T-cell (primary cell): ENCODE measurements at regions not wholly inside any gene's neighbourhood (a gene's known extent, or its start where the extent isn't known, plus 50 kb on each side); places are given as distances from the start of the nearest gene placed in this dataset.

Source experiments
- ATAC-seq, 4 experiments: fragments of 200-7000 bp in 3 of 4; fragments of 150-1000 bp in 1 of 4; cut with Tn5 transposase; replicated peaks in 1 of 4; 1 replicate in 3 of 4; 2 replicates in 1 of 4; pipeline ENCODE4 v1.10.0; 2021; ENCODE audit warnings: moderate library complexity in 3 of 4, mild to moderate bottlenecking in 2 of 4, moderate number of reproducible peaks in 1 of 4
- CTCF ChIA-PET, 2 donors: fragments of 300-600 bp; sonication (Branson Sonifier 250); formaldehyde crosslinking; loops; one replicate each; lab custom pipeline; 2022; ENCODE audit warnings: antibody characterized with exemption in 2 of 2; lab: Charles Lee
- POLR2A ChIA-PET, 2 donors: fragments of 300-600 bp; sonication (Branson Sonifier 250); formaldehyde crosslinking; loops; one replicate each; lab custom pipeline; 2022; ENCODE audit warnings: antibody characterized with exemption in 2 of 2; lab: Charles Lee
- DNase-seq, 35 experiments: peaks; one replicate each; pipeline versions ENCODE4 v3.0.0 to v3.0.0-alpha.2; 2013 to 2023
- H3K27ac ChIP-seq: one replicate; pipeline ENCODE4 v1.5.1; 2013; ENCODE audit warnings: low read length
- H3K27me3 ChIP-seq, 2 experiments: replicated peaks in 1 of 2; 1 replicate in 1 of 2; 2 replicates in 1 of 2; pipeline versions ENCODE4 v1.6.1 to v1.7.0; 2013; ENCODE audit warnings: low read length in 1 of 2, mixed read lengths in 1 of 2; ENCODE audit not compliant: control insufficient read depth in 2 of 2, insufficient read depth in 2 of 2; ENCODE audit errors: extremely low read depth in 1 of 2
- H3K36me3 ChIP-seq, 2 donors: 1 replicate in 1 of 2; 2 replicates in 1 of 2; pipeline versions ENCODE4 v1.6.1 to v1.7.0; 2013; ENCODE audit warnings: low read length in 1 of 2; ENCODE audit not compliant: control insufficient read depth in 2 of 2, insufficient read depth in 1 of 2; ENCODE audit errors: extremely low read depth in 1 of 2
- H3K4me1 ChIP-seq, 2 experiments: 1 replicate in 1 of 2; 2 replicates in 1 of 2; pipeline versions ENCODE4 v1.6.1 to v1.7.0; 2013; ENCODE audit warnings: low read length in 2 of 2, mixed read lengths in 1 of 2; ENCODE audit not compliant: insufficient read depth in 2 of 2, control insufficient read depth in 1 of 2; ENCODE audit errors: extremely low read depth in 1 of 2
- H3K4me3 ChIP-seq, 2 donors: 1 replicate in 1 of 2; 2 replicates in 1 of 2; pipeline versions ENCODE4 v1.5.1 to v1.7.0; 2013; ENCODE audit warnings: mild to moderate bottlenecking in 2 of 2, low read length in 1 of 2, moderate library complexity in 1 of 2; ENCODE audit not compliant: control insufficient read depth in 1 of 2; ENCODE audit errors: extremely low read depth in 1 of 2
- H3K9me3 ChIP-seq: 2 replicates; pipeline ENCODE4 v1.7.0; 2013
- H3K27ac Mint-ChIP-seq, 2 donors: one replicate each; pipeline ENCODE4 v1.8.0; 2020 to 2021; ENCODE audit warnings: mild to moderate bottlenecking in 2 of 2, mixed read lengths in 2 of 2
- H3K27me3 Mint-ChIP-seq, 2 donors: one replicate each; pipeline ENCODE4 v1.8.0; 2021 to 2022; ENCODE audit warnings: mixed read lengths in 2 of 2
- H3K36me3 Mint-ChIP-seq: one replicate; pipeline ENCODE4 v1.8.0; 2021; ENCODE audit warnings: mixed read lengths
- H3K4me1 Mint-ChIP-seq, 3 donors: one replicate each; pipeline ENCODE4 v1.8.0; 2020 to 2022; ENCODE audit warnings: mixed read lengths in 3 of 3, mild to moderate bottlenecking in 1 of 3
- H3K4me3 Mint-ChIP-seq, 3 donors: one replicate each; pipeline ENCODE4 v1.8.0; 2020 to 2022; ENCODE audit warnings: mild to moderate bottlenecking in 3 of 3, mixed read lengths in 3 of 3, moderate library complexity in 3 of 3
- H3K9me3 Mint-ChIP-seq, 3 donors: one replicate each; pipeline ENCODE4 v1.8.0; 2020 to 2022; ENCODE audit warnings: mixed read lengths in 3 of 3
- WGBS: methylation state at CpG from one replicate; pipeline ENCODE4 v1.1.5; 2013; ENCODE audit warnings: missing lambda C conversion rate; ENCODE audit not compliant: insufficient coverage; 5-methylcytosine and 5-hydroxymethylcytosine counted together

DNA sequence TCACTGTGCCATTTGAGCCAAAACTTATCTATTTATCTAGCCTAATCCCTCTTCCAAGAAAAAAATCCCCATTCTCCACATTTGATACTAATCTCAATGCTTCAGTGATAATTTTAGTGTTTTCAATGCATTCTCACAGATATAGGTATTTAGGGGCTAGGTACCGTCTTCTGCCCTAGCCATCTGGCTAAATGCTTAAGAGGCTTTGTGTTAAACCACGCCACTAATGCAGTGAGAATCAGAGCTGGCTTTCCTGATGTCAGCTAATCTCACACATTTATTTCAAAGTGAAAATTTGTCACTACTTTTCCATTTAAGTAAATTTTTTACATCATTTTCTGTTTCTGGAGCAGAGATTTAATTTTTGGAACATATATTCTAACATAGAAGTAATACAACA, 479.7 kb downstream of the MAN2A1 start:
- DNase-seq: no peak
- H3K27ac Mint-ChIP-seq: no peak overlapping the region
- CTCF ChIA-PET: no interaction called here

GRCh38 chr5:110177729-110178128, 488.0 kb downstream of the MAN2A1 start:
- Histone ChIP-seq H3K9me3 (no peaks in the 10 kb centered on the region), H3K27ac (no peak overlapping the region), H3K4me3 (no peak overlapping the region), H3K36me3 (no peaks in the 10 kb centered on the region), H3K4me1 (no peaks in the 10 kb centered on the region), H3K27me3 (no peaks in the 10 kb centered on the region)
- Mint-ChIP-seq H3K27ac (no peak overlapping the region), H3K4me3 (no peak overlapping the region), H3K36me3 (no peaks in the 10 kb centered on the region), H3K4me1 (no peaks in the 10 kb centered on the region), H3K27me3 (peaks cover 0 to 8% of the 10 kb centered on the region in 2 donors), H3K9me3 (peaks cover 0 to 3% (median 2%) of the 10 kb centered on the region in 3 donors)
- no CpG with 5 or more reads among the region's 2 CpGs for WGBS
- DNase-seq (no peak), ATAC-seq (no peak)
- CTCF ChIA-PET: no interaction called here
- POLR2A ChIA-PET: no interaction called here

More for the DNA sequence above, 479.7 kb downstream of the MAN2A1 start:
- Histone ChIP-seq H3K27me3 (no peaks in the 10 kb centered on the region), H3K4me1 (no peaks in the 10 kb centered on the region), H3K4me3 (no peak overlapping the region), H3K36me3 (no peaks in the 10 kb centered on the region), H3K27ac (no peak overlapping the region), H3K9me3 (no peaks in the 10 kb centered on the region)
- ATAC-seq: no peak
- peaks cover 5% of the 10 kb centered on the region for H3K36me3 Mint-ChIP-seq
- POLR2A ChIA-PET: interaction anchor here in 1 of 2 donors (0.6 kb wide), 1 partner anchor 366 kb away, joined by 3 read pairs; no protein-coding TSS in a partner anchor
- no peaks in the 10 kb centered on the region for H3K27me3 Mint-ChIP-seq
- no peaks in the 10 kb centered on the region for H3K4me1 Mint-ChIP-seq
- H3K9me3 Mint-ChIP-seq: peaks cover 8 to 20% (median 13%) of the 10 kb centered on the region in 3 donors
- no CpG with 5 or more reads among the region's 2 CpGs for WGBS
- no peak overlapping the region for H3K4me3 Mint-ChIP-seq

DNA sequence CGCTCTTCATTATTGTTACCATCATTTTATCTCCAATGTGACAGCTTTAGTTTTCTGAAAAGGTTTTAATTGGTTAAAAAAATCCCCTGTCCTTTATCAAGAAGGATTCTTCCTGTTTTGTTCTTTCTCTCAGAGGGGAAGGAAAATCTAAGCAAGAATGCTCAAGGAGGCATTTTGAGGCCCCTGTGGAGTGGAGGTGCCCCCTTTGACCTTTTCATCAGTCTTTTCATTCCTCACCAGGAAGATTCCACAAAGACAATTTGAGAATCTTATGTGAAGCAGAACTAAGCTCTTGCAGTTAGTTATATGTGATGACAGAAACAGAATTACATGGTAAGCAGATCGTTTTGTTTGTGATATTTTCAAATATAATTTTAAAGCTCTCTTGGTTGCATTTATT, 489.6 kb downstream of the MAN2A1 start:
- Mint-ChIP-seq H3K36me3 (no peaks in the 10 kb centered on the region), H3K9me3 (peaks cover 2 to 15% (median 9%) of the 10 kb centered on the region in 3 donors), H3K27ac (no peak overlapping the region), H3K27me3 (peaks cover 0 to 10% of the 10 kb centered on the region in 2 donors), H3K4me3 (no peak overlapping the region), H3K4me1 (no peaks in the 10 kb centered on the region)
- CTCF ChIA-PET: interaction anchor here in 1 of 2 donors (1.0 kb wide), 1 partner anchor 9 kb away, joined by 4 read pairs; no protein-coding TSS in a partner anchor
- POLR2A ChIA-PET: no interaction called here
- no CpG with 5 or more reads among the region's 2 CpGs for WGBS
- H3K4me1 ChIP-seq: no peaks in the 10 kb centered on the region
- no peaks in the 10 kb centered on the region for H3K9me3 ChIP-seq
- no peaks in the 10 kb centered on the region for H3K36me3 ChIP-seq
- H3K4me3 ChIP-seq: no peak overlapping the region
- DNase-seq (no peak), ATAC-seq (no peak)
- H3K27ac ChIP-seq: no peak overlapping the region
- no peaks in the 10 kb centered on the region for H3K27me3 ChIP-seq

DNA sequence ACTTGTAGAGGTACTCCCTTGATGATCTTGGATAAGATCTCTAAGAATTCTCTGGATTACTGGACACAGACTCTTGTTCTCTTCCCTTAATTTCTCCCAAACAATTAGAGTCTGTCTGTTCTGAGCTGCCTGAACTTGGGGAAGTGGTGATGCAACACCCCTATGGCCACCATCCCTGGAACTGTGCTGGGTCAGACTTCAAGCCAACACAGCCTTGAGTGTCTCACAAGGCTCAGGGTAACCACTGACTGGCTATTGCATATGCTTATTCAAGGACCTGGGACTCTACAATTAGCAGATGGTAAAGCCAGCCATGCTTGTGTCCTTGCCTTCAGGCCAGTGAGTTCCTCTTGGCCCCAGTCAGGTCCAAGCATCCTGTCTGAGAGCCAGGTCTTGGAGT, 504.5 kb downstream of the MAN2A1 start:
- Mint-ChIP-seq H3K9me3 (peaks cover 0 to 7% (median 6%) of the 10 kb centered on the region in 3 donors), H3K4me1 (no peaks in the 10 kb centered on the region), H3K27me3 (peaks cover 0 to 3% of the 10 kb centered on the region in 2 donors), H3K36me3 (no peaks in the 10 kb centered on the region), H3K27ac (no peak overlapping the region), H3K4me3 (no peak overlapping the region)
- Histone ChIP-seq H3K4me1 (no peaks in the 10 kb centered on the region), H3K27me3 (peaks cover 0 to 6% of the 10 kb centered on the region in 2 experiments), H3K4me3 (no peak overlapping the region), H3K9me3 (no peaks in the 10 kb centered on the region), H3K36me3 (no peaks in the 10 kb centered on the region), H3K27ac (no peak overlapping the region)
- ATAC-seq: no peak
- no peak for DNase-seq
- ChIA-PET POLR2A (no interaction called here), CTCF (no interaction called here)

- DNase-seq (no peak), ATAC-seq (no peak)
- WGBS: no CpG with 5 or more reads among the region's 1 CpG
- H3K4me3 ChIP-seq: no peak overlapping the region
- H3K27me3 ChIP-seq: peaks cover 0 to 6% of the 10 kb centered on the region in 2 experiments
- no peaks in the 10 kb centered on the region for H3K36me3 ChIP-seq
- H3K9me3 ChIP-seq: no peaks in the 10 kb centered on the region
- Mint-ChIP-seq H3K4me1 (no peaks in the 10 kb centered on the region), H3K27me3 (peaks cover 0 to 3% of the 10 kb centered on the region in 2 donors), H3K9me3 (peaks cover 3 to 14% (median 6%) of the 10 kb centered on the region in 3 donors), H3K27ac (no peak overlapping the region), H3K4me3 (no peak overlapping the region), H3K36me3 (no peaks in the 10 kb centered on the region)
- no peaks in the 10 kb centered on the region for H3K4me1 ChIP-seq
- ChIA-PET POLR2A (no interaction called here), CTCF (no interaction called here)
- H3K27ac ChIP-seq: no peak overlapping the region
Measured at GRCh38 chr5:110195288-110195687, 505.6 kb downstream of the MAN2A1 start.

GRCh38 chr5:110201791-110202190, 512.1 kb downstream of the MAN2A1 start:
- POLR2A ChIA-PET: no interaction called here
- peaks cover 3 to 8% (median 4%) of the 10 kb centered on the region in 3 donors for H3K9me3 Mint-ChIP-seq
- ATAC-seq: no peak

GRCh38 chr5:110203661-110204060, 513.9 kb downstream of the MAN2A1 start:
- Mint-ChIP-seq H3K36me3 (no peaks in the 10 kb centered on the region), H3K27ac (no peak overlapping the region), H3K9me3 (peaks cover 3 to 11% (median 4%) of the 10 kb centered on the region in 3 donors), H3K4me3 (no peak overlapping the region), H3K27me3 (peaks cover 0 to 3% of the 10 kb centered on the region in 2 donors), H3K4me1 (no peaks in the 10 kb centered on the region)
- H3K27ac ChIP-seq: no peak overlapping the region
- ChIA-PET POLR2A (no interaction called here), CTCF (no interaction called here)
- DNase-seq: no peak
- no peak for ATAC-seq
- no peaks in the 10 kb centered on the region for H3K27me3 ChIP-seq
- no peaks in the 10 kb centered on the region for H3K4me1 ChIP-seq
- no peak overlapping the region for H3K4me3 ChIP-seq
- H3K36me3 ChIP-seq: no peaks in the 10 kb centered on the region
- no peaks in the 10 kb centered on the region for H3K9me3 ChIP-seq

More at GRCh38 chr5:110201791-110202190, 512.1 kb downstream of the MAN2A1 start:
- 80% methylated on average over 1 of the region's 1 CpG for WGBS
- no peak for DNase-seq
- peaks cover 0 to 3% of the 10 kb centered on the region in 2 donors for H3K27me3 Mint-ChIP-seq
- H3K27me3 ChIP-seq: no peaks in the 10 kb centered on the region
- H3K9me3 ChIP-seq: no peaks in the 10 kb centered on the region
- H3K36me3 Mint-ChIP-seq: no peaks in the 10 kb centered on the region
- no peaks in the 10 kb centered on the region for H3K4me1 ChIP-seq
- H3K27ac ChIP-seq: no peak overlapping the region
- no peak overlapping the region for H3K4me3 ChIP-seq
- no peaks in the 10 kb centered on the region for H3K36me3 ChIP-seq
- no peak overlapping the region for H3K4me3 Mint-ChIP-seq
- CTCF ChIA-PET: no interaction called here
- no peak overlapping the region for H3K27ac Mint-ChIP-seq
- no peaks in the 10 kb centered on the region for H3K4me1 Mint-ChIP-seq
